ENCODE measurements at regions not wholly inside any gene's neighbourhood (a gene's known extent, or its start where the extent isn't known, plus 50 kb on each side); places are given as distances from the start of the nearest gene placed in this dataset.

GRCh38 chr4:156609421-156609820 lies 362.2 kb downstream of the PDGFC start:
- Mint-ChIP-seq H3K4me3 (no peak overlapping the region), H3K27ac (no peak overlapping the region), H3K36me3 (ENCODE audit: low read depth) (no peaks in the 10 kb centered on the region), H3K9me3 (no peaks in the 10 kb centered on the region), H3K4me1 (ENCODE audit: low read depth) (peaks cover 57% of the 10 kb centered on the region), H3K27me3 (ENCODE audit: insufficient read depth) (0 out of 2 replicates have a peak, but pooled peaks cover 3% of the 10 kb centered on the region)
- TF ChIP-seq, protein P1, sequence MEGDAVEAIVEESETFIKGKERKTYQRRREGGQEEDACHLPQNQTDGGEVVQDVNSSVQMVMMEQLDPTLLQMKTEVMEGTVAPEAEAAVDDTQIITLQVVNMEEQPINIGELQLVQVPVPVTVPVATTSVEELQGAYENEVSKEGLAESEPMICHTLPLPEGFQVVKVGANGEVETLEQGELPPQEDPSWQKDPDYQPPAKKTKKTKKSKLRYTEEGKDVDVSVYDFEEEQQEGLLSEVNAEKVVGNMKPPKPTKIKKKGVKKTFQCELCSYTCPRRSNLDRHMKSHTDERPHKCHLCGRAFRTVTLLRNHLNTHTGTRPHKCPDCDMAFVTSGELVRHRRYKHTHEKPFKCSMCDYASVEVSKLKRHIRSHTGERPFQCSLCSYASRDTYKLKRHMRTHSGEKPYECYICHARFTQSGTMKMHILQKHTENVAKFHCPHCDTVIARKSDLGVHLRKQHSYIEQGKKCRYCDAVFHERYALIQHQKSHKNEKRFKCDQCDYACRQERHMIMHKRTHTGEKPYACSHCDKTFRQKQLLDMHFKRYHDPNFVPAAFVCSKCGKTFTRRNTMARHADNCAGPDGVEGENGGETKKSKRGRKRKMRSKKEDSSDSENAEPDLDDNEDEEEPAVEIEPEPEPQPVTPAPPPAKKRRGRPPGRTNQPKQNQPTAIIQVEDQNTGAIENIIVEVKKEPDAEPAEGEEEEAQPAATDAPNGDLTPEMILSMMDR (IDR thresholded peaks at IDR 0.05) = no peak
- no peak for DNase-seq

DNA sequence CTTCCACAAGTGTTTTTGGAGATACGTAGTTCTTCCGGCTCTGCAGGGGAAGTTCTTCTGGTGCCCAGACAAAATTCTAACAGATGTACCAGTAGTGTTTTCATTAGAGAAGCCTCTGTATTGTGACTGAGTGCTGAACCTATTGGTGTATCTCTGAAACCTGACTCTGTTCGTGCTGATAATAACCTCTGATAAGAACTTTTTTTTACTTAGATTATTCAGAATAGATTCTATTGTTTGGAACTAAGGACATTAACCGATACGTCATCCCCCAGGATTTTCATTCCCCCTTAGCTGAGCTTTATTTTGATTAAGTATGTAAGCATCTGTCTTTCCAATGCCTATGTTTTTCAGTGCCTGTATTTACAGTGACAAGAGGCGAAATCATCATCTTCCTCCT lies 362.9 kb downstream of the PDGFC start:
- Mint-ChIP-seq H3K36me3 (ENCODE audit: low read depth) (no peaks in the 10 kb centered on the region), H3K27ac (no peak overlapping the region), H3K4me1 (ENCODE audit: low read depth) (peaks cover 50% of the 10 kb centered on the region), H3K4me3 (no peak overlapping the region), H3K9me3 (no peaks in the 10 kb centered on the region; the same call in 1 of the 2 replicates), H3K27me3 (ENCODE audit: insufficient read depth) (0 out of 2 replicates have a peak, but pooled peaks cover 3% of the 10 kb centered on the region)
- TF ChIP-seq, protein P1 (IDR thresholded peaks at IDR 0.05) = no peak
- no peak for DNase-seq

DNA sequence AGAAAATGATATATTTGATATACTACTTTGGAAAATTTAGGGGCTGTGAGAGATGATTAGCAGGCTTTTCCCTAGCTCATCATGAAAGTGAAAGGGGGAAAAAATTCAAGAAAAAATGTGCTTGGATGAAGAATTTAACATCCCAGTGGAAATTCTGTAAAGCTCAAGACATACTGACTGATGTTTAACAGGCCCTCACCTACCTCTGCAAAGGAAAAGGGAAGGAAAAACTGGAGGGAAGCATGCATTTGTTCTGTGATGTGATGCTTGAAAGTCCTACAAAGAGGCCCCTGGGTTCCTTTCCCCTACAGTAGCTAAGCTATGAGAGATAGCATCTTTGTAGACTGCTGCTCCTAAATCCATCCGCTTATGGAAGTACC lies 364.1 kb downstream of the PDGFC start:
- Mint-ChIP-seq H3K27me3 (ENCODE audit: insufficient read depth) (0 out of 2 replicates have a peak, but pooled peaks cover 3% of the 10 kb centered on the region), H3K27ac (no peak overlapping the region), H3K36me3 (ENCODE audit: low read depth) (no peaks in the 10 kb centered on the region), H3K4me3 (no peak overlapping the region), H3K4me1 (ENCODE audit: low read depth) (peaks cover 38% of the 10 kb centered on the region), H3K9me3 (no peaks in the 10 kb centered on the region; the same call in 1 of the 2 replicates)
- no peak for DNase-seq
- TF ChIP-seq, protein P1 (IDR thresholded peaks at IDR 0.05) = no peak

DNA sequence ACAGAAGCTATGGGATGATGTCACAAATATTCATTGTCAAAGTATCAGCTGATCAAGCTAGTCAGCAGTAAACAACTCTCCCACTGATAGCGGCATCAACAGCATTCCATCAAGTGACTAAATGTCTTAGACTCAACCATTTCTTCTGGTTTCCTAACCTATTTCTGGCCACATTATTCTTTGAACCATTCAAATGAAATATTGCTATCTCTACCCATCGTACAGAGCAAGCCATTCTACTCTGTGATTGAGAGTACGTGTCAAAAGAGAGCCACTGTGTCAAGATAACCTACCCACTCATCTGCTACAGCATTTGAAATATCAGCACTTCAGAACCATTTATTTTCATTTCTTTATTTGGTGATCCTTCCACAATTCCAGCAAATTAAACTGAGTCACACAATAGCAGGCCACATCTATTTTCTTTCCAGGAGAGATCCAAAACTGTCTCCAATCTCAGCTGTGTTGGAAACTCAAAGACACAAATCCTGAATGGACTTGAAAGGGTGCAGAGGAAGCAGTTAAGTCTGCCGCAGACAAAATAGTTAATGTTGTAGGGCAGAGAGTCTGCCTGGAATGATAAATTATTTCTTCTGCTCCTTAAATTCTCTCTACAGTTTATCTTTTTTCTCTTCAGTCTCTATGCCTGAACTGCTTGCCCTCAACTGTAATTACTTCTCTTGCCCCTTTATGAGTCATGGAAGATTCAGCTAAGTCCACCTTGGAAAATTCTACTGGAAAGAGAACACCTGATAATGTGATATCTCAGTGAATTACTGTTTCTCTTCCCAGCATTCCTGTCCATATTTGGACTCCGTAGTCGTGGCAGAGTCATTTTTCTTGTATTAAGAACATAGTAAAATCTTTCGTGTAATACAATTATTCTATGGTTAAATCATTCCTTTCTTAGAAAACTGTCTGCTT lies 364.8 kb downstream of the PDGFC start:
- TF ChIP-seq, protein P1 (IDR thresholded peaks at IDR 0.05) = no peak
- 0 out of 2 replicates have a peak, but pooled peaks cover 3% of the 10 kb centered on the region for H3K27me3 Mint-ChIP-seq (ENCODE audit: insufficient read depth)
- H3K4me3 Mint-ChIP-seq = no peak overlapping the region
- H3K9me3 Mint-ChIP-seq = no peaks in the 10 kb centered on the region; the same call in 1 of the 2 replicates
- peak overlapping the region; percentile 9; the same call in 1 of the 2 replicates for H3K27ac Mint-ChIP-seq
- H3K4me1 Mint-ChIP-seq (ENCODE audit: low read depth) = peaks cover 35% of the 10 kb centered on the region
- DNase-seq = peak; percentile 18
- no peaks in the 10 kb centered on the region; the same call in 1 of the 2 replicates for H3K36me3 Mint-ChIP-seq (ENCODE audit: low read depth)

DNA sequence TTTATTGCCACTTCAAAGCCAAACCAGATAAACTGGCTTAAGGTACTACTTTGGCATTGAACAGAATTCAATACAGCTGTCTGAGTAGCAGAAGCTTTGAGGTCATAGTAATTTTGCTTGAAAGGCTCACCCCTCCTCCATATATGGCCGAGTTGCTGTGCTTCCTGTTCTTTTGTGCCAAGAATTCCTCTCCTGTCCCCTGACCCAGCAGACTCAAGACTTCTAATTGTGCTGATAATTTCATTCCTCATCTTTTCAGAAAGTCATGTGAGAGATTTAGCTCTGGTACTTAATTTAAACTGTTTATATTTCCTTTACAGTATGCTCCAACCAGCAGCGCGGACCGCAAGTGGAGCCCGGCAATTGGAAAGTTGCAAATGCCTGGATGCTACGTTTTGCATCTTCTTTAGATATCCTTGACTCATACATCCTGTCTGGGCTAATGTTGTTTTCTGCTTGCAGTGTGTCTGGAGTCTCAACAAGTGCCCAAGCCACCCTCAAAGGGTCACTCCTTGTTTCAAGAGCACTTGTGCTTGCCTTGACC lies 373.4 kb downstream of the PDGFC start:
- peaks cover 45% of the 10 kb centered on the region for H3K4me1 Mint-ChIP-seq (ENCODE audit: low read depth)

More for the DNA sequence above, 373.4 kb downstream of the PDGFC start:
- TF ChIP-seq, protein P1 (IDR thresholded peaks at IDR 0.05) = no peak
- no peak for DNase-seq
- H3K27ac Mint-ChIP-seq = peak overlapping the region; percentile 56
- H3K27me3 Mint-ChIP-seq (ENCODE audit: insufficient read depth) = no peaks in the 10 kb centered on the region; the same call in 1 of the 2 replicates
- H3K9me3 Mint-ChIP-seq = no peaks in the 10 kb centered on the region
- H3K36me3 Mint-ChIP-seq (ENCODE audit: low read depth) = peaks cover 10% of the 10 kb centered on the region; the same call in 1 of the 2 replicates
- H3K4me3 Mint-ChIP-seq = peak overlapping the region; percentile 23; the same call in 1 of the 2 replicates

All from HFFc6 (cell line).